GM21825 (cell line): ENCODE measurements at regions not wholly inside any gene's neighbourhood (a gene's known extent, or its start where the extent isn't known, plus 50 kb on each side); places are given as distances from the start of the nearest gene placed in this dataset.
"Not testable (repeated sequence)": the region's sequence is repeated elsewhere in the genome, so short reads cannot be mapped to it uniquely, and the experiment has no call there.

ENCODE experiments used
- ATAC-seq: cut with Tn5 transposase; IDR thresholded peaks from one replicate; pipeline ENCODE4 v1.9.1; 2021; ENCODE audit warnings: mild to moderate bottlenecking, moderate library complexity; ENCODE audit not compliant: unreplicated experiment

- no peak for ATAC-seq
These were observed 179.9 kb upstream of the THBS1 start for GRCh38 chr15:39400821-39401550.

DNA sequence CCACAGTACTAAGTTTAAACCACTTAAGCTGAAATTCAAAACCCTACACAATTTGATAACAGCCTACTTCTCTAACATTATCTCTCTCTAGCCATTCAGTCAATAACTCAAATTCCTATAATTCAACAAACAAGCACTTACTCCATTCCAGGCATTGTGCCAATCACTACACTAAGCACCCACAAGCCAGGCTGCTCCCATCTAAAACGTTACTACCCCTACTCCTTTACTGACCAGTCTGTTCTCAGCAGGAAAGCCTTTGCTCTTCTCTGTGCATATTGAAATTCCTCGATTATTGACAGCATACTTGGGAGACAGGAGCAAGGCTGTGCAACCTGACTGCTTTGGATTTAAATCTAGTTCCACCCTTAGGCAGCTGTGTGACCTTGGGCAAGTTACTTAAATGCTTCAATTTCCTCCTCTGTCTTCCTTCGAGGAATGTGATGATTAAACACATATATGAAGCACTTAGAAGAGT, 177.2 kb upstream of the THBS1 start:
- no peak for ATAC-seq

DNA sequence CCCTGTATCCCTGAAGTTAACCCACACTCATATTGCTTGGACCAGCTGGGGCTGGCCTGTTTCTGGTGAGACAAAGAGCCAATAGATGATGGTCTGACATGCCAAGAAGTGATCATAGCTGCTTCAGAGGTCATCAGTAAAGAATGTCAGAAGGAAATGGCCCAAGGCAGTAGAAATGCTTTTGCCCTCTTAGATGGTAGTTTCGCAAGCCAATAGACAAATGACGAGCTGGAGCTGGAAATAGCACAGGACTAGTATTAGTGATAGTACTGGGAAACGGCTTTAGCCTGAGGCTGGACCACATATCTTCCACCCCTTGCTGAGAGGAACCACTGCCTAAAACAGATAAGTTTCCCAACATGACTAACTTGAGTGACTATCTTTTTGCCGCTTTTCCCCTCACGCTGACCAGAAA, 176.1 kb upstream of the THBS1 start:
- no peak for ATAC-seq

DNA sequence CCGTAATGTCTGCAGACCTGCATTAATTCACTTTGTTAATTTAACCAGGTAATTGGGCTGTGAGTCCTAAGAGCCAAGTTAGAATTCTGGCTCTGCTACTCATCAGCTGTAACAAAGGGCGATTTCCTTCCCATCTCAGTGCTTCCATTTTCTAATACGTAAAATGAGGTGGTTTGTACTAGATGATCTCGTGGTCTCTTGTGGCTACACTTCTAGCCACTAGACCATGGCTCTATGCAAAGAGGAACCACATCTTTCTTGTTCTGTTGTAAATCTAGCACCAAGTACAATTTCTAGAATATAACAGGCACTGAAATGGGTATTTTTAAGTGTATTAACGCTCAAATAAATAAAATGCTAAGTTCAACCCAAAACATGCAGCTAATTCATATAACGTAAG, 174.4 kb upstream of the THBS1 start:
- ATAC-seq, result peak; percentile 70

DNA sequence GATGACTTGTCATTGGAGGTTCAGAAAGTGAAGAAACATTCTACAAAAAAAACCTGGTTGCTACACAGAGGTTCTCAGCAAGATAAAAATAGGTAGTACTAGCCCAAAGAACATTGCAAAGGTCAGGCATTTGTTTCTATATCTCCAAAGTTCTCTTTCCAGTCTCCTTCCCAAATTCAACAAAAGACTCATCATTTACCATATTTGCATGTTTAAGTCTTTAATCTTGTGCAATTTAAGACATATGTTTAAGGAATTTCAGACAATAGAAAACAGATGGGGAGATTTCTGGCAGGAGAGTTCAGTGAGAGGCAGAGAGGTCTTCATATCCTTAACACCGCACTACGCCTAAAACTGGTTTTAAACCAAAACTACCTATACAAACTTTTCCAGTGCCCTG, 173.8 kb upstream of the THBS1 start:
- ATAC-seq, result no peak

DNA sequence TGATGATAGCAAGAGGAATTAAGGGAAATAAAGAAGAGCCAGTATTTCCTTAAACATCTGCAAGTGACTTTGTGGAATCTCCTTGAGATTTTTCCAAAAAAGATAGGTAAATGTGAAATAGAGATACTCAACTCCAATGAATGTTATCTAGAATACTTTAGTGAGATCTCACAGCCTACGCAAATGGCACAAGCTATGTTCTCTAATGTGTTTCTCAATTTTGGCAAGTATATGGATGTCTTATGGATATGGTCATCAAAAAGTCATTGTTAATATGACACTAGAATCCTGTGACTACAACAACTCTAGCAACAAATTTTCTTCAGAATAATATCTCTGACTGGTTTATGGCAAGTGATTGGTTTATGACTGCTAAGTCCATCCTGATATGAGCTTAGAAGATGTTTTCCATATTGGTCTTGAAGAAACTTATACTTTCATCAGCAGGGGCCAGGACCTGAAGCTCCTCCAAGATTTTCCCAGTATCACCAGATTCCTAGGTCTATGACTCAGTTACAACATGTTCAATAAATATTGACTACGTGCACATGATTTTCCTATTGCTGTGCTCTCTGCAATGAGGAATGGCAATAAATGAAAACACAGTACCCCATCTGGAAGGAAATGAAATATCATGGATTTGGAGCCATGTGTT, 170.9 kb upstream of the THBS1 start:
- no peak for ATAC-seq

DNA sequence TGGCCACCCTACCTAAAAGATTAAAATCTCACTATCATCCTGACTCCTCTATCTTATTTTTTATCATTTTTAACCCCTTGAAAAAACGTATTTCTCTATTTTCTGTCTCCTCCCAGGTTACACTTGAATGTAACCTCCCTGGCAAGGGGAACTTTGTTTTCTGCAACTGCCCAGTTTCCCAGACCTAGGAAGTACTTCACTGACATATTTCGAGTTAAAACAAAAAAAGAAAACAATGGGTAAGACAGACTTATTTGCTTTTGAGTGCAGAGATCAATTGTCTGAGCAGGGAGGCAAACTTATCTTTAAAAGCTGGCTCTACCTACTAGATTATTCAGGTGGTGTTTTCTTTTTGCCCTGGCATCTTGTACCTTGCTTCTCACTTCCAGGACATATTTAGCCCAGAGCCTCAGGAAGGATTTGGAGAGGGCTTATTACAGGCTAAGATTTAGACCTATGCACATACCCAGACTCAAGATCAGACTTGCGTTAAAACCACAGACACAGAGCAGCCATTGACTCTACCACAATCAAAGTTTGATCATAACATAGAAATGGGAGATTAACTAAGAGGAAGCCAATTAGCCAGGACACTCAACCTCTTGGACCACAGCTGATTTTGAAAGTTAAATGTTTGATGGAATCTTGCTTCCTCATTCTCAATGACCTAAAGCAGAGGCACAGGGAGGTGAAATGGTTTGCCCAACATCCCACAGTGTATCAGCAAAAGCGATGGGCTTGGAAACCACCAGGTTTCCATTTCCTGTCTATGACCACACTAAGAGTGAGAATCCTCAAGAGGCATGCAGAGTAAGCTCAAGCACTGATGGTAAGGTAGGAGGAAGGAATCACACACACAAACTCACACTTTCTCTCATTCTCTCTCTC, 169.5 kb upstream of the THBS1 start:
- peak; percentile 95 for ATAC-seq

GRCh38 chr15:39413558-39413957, 167.3 kb upstream of the THBS1 start:
- peak; percentile 36 for ATAC-seq

- no peak for ATAC-seq
These were observed 166.7 kb upstream of the THBS1 start for GRCh38 chr15:39414201-39414600.

- ATAC-seq, result no peak
These were observed 165.2 kb upstream of the THBS1 start for GRCh38 chr15:39415634-39416033.

- ATAC-seq, result no peak
These were observed 164.6 kb upstream of the THBS1 start for GRCh38 chr15:39416258-39416657.

GRCh38 chr15:39417366-39418134, 163.3 kb upstream of the THBS1 start:
- no peak for ATAC-seq

GRCh38 chr15:39419651-39420050, 161.2 kb upstream of the THBS1 start:
- ATAC-seq, result no peak

DNA sequence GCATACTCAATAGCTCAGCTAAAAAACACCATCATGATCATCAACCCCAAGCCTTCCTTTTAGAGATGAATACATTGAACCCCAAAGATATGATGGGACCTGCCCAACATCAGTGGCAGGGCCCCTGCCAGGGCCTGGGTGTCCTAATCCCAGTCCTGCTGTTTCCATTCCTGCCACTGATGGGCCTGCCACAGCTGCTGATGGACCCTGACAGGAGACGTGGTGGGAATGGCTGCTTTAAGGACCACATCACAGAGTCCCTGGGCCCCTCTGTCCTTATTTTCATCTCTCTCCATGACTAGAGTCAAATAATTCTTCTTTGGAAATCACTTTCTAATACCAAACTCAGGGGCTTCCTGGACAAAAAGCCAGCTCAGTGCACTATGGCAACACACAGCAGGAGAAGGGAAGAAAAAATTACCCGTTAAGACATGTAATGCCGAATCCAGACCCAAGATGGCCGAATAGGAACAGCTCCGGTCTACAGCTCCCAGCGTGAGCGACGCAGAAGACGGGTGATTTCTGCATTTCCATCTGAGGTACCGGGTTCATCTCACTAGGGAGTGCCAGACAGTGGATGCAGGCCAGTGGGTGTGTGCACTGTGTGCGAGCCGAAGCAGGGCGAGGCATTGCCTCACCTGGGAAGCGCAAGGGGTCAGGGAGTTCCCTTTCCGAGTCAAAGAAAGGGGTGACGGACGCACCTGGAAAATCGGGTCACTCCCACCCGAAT, 160.6 kb upstream of the THBS1 start:
- ATAC-seq, result not testable (repeated sequence)

DNA sequence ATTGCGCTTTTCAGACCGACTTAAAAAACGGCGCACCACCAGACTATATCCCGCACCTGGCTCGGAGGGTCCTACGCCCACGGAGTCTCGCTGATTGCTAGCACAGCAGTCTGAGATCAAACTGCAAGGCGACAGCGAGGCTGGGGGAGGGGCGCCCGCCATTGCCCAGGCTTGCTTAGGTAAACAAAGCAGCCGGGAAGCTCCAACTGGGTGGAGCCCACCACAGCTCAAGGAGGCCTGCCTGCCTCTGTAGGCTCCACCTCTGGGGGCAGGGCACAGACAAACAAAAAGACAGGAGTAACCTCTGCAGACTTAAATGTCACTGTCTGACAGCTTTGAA, 160.1 kb upstream of the THBS1 start:
- ATAC-seq, result not testable (repeated sequence)

- ATAC-seq, result peak; percentile 90
These were observed 154.0 kb upstream of the THBS1 start for GRCh38 chr15:39426552-39427532.

GRCh38 chr15:39427705-39428104, 153.2 kb upstream of the THBS1 start:
- ATAC-seq, result no peak

DNA sequence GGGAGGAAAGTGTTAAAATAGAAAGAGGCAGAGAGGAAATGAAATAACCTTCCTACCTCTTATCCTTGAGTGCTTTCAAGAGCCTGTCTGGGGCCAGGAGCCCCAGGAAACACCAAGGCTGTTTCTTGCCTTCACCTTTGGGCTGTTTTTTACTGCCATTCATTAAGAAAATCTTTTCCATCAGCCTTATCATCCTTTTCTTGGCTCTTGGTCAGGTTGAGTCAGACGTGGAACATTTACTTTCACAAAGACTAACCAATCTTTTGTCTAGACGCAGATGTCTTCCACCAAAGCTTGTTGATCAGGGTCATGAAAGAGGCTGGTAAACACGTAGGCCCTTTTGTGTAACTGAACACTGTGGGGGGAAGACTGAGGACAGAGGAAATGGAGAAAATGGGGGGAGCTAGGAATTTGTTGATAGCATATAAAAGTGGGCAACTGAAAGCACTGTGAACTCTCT, 151.0 kb upstream of the THBS1 start:
- peak; percentile 29 for ATAC-seq

DNA sequence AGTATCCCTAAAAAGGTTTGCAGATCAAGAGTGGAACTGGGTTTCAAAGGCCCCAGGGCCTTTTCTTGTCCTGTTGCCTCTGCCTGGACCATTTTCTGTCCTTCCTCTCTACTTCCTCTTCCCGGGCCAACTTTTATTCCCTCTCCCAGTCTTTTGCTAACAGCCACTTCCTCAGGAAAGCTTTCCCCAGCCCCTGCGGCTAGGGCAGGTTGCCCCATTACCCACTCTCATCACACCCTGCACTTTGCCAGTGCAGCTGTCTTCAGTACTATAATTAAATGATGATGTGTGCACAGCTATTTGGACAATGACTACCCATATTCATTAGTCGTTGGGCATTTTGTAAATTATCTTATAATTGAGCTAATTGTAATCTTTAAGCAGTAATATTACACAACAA, 150.5 kb upstream of the THBS1 start:
- no peak for ATAC-seq
